ENCODE measurements at regions not wholly inside any gene's neighbourhood (a gene's known extent, or its start where the extent isn't known, plus 50 kb on each side); places are given as distances from the start of the nearest gene placed in this dataset.
A peak's percentile ranks its signal among the peaks of the same experiment; 100 is the strongest.
"Not testable (repeated sequence)": the region's sequence is repeated elsewhere in the genome, so short reads cannot be mapped to it uniquely, and the experiment has no call there.

- Histone ChIP-seq H3K4me1 (ENCODE audit: control insufficient read depth, insufficient read depth, low read length) (no peaks in the 10 kb centered on the region), H3K27me3 (ENCODE audit: control insufficient read depth, insufficient read depth, low read length) (no peaks in the 10 kb centered on the region), H3K9me3 (ENCODE audit: control insufficient read depth, insufficient read depth, low read length) (no peaks in the 10 kb centered on the region), H3K27ac (ENCODE audit: low read depth, low read length) (no peak overlapping the region), H3K36me3 (ENCODE audit: control insufficient read depth, insufficient read depth, low read length) (no peaks in the 10 kb centered on the region), H3K4me3 (ENCODE audit: low read depth, low read length) (no peak overlapping the region)
- WGBS (ENCODE audit: insufficient coverage), result no CpG with 5 or more reads among the region's 1 CpG
- DNase-seq (ENCODE audit: low read depth in 4 of 6, low spot score in 6 of 6), result peak in 2 of 6 donors; percentile 29 to 83
Observed at GRCh38 chr9:100639854-100640253, 62.0 kb downstream of the CAVIN4 start.

DNA sequence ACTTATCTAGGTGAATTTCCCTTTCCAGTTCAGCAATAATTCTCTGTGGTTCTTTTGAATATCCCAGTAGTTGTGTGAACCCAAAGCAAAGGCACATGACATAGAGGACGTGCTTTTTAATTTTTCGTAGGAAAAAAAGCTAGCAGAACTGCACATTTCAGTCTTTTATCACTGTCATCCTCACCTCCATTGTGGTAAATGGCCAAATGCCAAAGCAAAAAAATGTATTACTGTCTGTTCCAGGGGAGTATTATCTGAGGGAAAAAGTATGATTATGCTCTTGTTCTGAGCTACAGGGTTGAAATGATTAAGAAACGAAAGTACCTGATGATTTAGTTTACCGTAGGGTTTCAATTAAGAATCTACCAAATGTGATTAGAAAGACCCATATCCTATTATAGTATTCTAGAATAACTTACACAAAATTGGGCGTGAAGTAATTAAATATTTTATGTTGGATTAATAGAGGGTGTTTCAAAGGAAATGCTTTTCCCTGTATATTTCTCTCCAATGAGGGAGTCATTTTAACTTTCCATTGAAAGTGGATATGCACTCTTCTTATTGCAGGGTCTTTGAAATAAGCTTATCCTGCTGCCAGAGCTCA, 62.7 kb downstream of the CAVIN4 start:
- WGBS (ENCODE audit: insufficient coverage), result no CpG with 5 or more reads among the region's 5 CpGs
- H3K4me3 ChIP-seq (ENCODE audit: low read depth, low read length), result no peak overlapping the region
- no peaks in the 10 kb centered on the region for H3K4me1 ChIP-seq (ENCODE audit: control insufficient read depth, insufficient read depth, low read length)
- no peaks in the 10 kb centered on the region for H3K27me3 ChIP-seq (ENCODE audit: control insufficient read depth, insufficient read depth, low read length)
- DNase-seq (ENCODE audit: low read depth in 4 of 6, low spot score in 6 of 6), result peak in 1 of 6 donors; percentile 67
- H3K9me3 ChIP-seq (ENCODE audit: control insufficient read depth, insufficient read depth, low read length), result no peaks in the 10 kb centered on the region
- no peak overlapping the region for H3K27ac ChIP-seq (ENCODE audit: low read depth, low read length)
- no peaks in the 10 kb centered on the region for H3K36me3 ChIP-seq (ENCODE audit: control insufficient read depth, insufficient read depth, low read length)

DNA sequence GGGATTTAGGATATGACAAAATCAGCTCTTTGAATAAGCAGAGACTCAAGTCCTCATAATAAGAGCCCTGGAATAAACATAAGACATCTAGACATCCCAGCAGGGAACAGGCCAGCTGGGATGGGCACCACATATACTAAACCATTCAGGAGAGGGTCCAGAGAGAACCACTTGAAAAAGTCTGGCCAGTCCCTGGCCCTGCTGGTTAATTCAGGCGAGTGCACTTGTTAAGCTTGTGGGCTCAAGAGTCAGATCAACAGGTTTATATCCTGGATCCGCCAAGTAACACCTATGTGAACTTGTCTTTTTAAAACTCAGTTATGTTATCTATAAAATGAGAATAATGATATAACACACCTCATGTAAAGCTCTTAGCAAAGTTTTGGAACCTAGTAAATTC, 63.3 kb downstream of the CAVIN4 start:
- Histone ChIP-seq H3K9me3 (ENCODE audit: control insufficient read depth, insufficient read depth, low read length) (no peaks in the 10 kb centered on the region), H3K27me3 (ENCODE audit: control insufficient read depth, insufficient read depth, low read length) (no peaks in the 10 kb centered on the region), H3K4me3 (ENCODE audit: low read depth, low read length) (no peak overlapping the region), H3K4me1 (ENCODE audit: control insufficient read depth, insufficient read depth, low read length) (no peaks in the 10 kb centered on the region), H3K27ac (ENCODE audit: low read depth, low read length) (no peak overlapping the region), H3K36me3 (ENCODE audit: control insufficient read depth, insufficient read depth, low read length) (no peaks in the 10 kb centered on the region)
- DNase-seq (ENCODE audit: low read depth in 4 of 6, low spot score in 6 of 6), result no peak
- WGBS (ENCODE audit: insufficient coverage), result no CpG with 5 or more reads among the region's 2 CpGs

DNA sequence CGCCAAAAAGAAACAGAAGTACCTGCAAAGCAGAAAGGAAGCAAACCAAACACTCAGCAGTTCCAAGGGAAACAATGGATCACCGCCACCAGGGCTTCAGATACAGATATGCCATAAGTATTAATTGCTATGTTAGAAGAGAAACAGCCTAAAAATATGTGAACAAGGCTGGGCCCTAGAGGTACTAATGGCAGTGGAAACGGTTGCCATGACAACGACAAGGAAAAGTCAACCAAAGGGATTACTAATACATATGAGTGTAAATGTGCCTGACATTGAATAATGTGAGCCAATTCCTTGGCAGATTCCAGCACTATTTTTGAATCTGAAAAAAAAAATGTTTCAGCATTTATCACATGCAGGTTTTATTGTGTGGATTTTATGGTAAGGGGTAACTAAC, 75.0 kb downstream of the CAVIN4 start:
- no peaks in the 10 kb centered on the region for H3K27me3 ChIP-seq (ENCODE audit: control insufficient read depth, insufficient read depth, low read length)
- no peak overlapping the region for H3K27ac ChIP-seq (ENCODE audit: low read depth, low read length)
- peaks cover 5% of the 10 kb centered on the region for H3K9me3 ChIP-seq (ENCODE audit: control insufficient read depth, insufficient read depth, low read length)
- no peak overlapping the region for H3K4me3 ChIP-seq (ENCODE audit: low read depth, low read length)
- H3K4me1 ChIP-seq (ENCODE audit: control insufficient read depth, insufficient read depth, low read length), result no peaks in the 10 kb centered on the region
- peak in 2 of 6 donors; percentile 56 to 81 for DNase-seq (ENCODE audit: low read depth in 4 of 6, low spot score in 6 of 6)
- H3K36me3 ChIP-seq (ENCODE audit: control insufficient read depth, insufficient read depth, low read length), result no peaks in the 10 kb centered on the region
- WGBS (ENCODE audit: insufficient coverage), result 83% methylated on average over 2 of the region's 4 CpGs

- H3K4me3 ChIP-seq (ENCODE audit: low read depth, low read length), result no peak overlapping the region
- H3K27me3 ChIP-seq (ENCODE audit: control insufficient read depth, insufficient read depth, low read length), result no peaks in the 10 kb centered on the region
- no peaks in the 10 kb centered on the region for H3K4me1 ChIP-seq (ENCODE audit: control insufficient read depth, insufficient read depth, low read length)
- WGBS (ENCODE audit: insufficient coverage), result 40% methylated on average over 1 of the region's 4 CpGs
- no peaks in the 10 kb centered on the region for H3K36me3 ChIP-seq (ENCODE audit: control insufficient read depth, insufficient read depth, low read length)
- peaks cover 5% of the 10 kb centered on the region for H3K9me3 ChIP-seq (ENCODE audit: control insufficient read depth, insufficient read depth, low read length)
- no peak overlapping the region for H3K27ac ChIP-seq (ENCODE audit: low read depth, low read length)
- peak in 1 of 6 donors; percentile 64 for DNase-seq (ENCODE audit: low read depth in 4 of 6, low spot score in 6 of 6)
Observed at GRCh38 chr9:100653643-100654334, 75.9 kb downstream of the CAVIN4 start.

- not testable (repeated sequence) for H3K4me3 ChIP-seq (ENCODE audit: low read depth, low read length); H3K4me1 ChIP-seq (ENCODE audit: control insufficient read depth, insufficient read depth, low read length); H3K9me3 ChIP-seq (ENCODE audit: control insufficient read depth, insufficient read depth, low read length); H3K27ac ChIP-seq (ENCODE audit: low read depth, low read length); DNase-seq (ENCODE audit: low read depth in 4 of 6, low spot score in 6 of 6); H3K27me3 ChIP-seq (ENCODE audit: control insufficient read depth, insufficient read depth, low read length); H3K36me3 ChIP-seq (ENCODE audit: control insufficient read depth, insufficient read depth, low read length)
- 71% methylated on average over 2 of the region's 2 CpGs for WGBS (ENCODE audit: insufficient coverage)
Observed at GRCh38 chr9:100656851-100657250, 79.0 kb downstream of the CAVIN4 start.

DNA sequence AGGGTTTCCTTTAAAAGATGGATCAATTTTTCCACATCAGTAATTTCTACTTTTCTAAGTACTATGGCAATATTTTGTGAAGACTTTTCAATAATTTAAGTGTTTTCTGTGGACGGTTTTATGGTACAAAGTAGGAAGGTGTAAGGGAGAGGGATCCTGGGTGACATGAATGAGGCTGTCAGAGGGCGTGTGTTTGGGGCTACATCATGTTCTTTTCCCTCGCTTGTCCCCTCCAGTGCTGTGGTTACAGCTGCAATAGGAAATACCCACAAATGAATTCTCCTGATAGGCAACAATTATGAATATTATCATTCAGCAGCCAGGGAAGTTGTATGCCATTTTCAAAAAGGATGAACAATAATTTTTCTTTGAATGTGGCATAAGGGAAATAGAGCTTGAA, 83.8 kb downstream of the CAVIN4 start:
- H3K9me3 ChIP-seq (ENCODE audit: control insufficient read depth, insufficient read depth, low read length), result peaks cover 4% of the 10 kb centered on the region
- no CpG with 5 or more reads among the region's 3 CpGs for WGBS (ENCODE audit: insufficient coverage)
- H3K4me1 ChIP-seq (ENCODE audit: control insufficient read depth, insufficient read depth, low read length), result no peaks in the 10 kb centered on the region
- no peak for DNase-seq (ENCODE audit: low read depth in 4 of 6, low spot score in 6 of 6)
- H3K4me3 ChIP-seq (ENCODE audit: low read depth, low read length), result no peak overlapping the region
- no peaks in the 10 kb centered on the region for H3K36me3 ChIP-seq (ENCODE audit: control insufficient read depth, insufficient read depth, low read length)
- no peaks in the 10 kb centered on the region for H3K27me3 ChIP-seq (ENCODE audit: control insufficient read depth, insufficient read depth, low read length)
- H3K27ac ChIP-seq (ENCODE audit: low read depth, low read length), result no peak overlapping the region

- H3K4me3 ChIP-seq (ENCODE audit: low read depth, low read length), result no peak overlapping the region
- peak in 1 of 6 donors; percentile 90 for DNase-seq (ENCODE audit: low read depth in 4 of 6, low spot score in 6 of 6)
- no peaks in the 10 kb centered on the region for H3K4me1 ChIP-seq (ENCODE audit: control insufficient read depth, insufficient read depth, low read length)
- no peak overlapping the region for H3K27ac ChIP-seq (ENCODE audit: low read depth, low read length)
- H3K36me3 ChIP-seq (ENCODE audit: control insufficient read depth, insufficient read depth, low read length), result no peaks in the 10 kb centered on the region
- WGBS (ENCODE audit: insufficient coverage), result no CpG with 5 or more reads among the region's 1 CpG
- no peaks in the 10 kb centered on the region for H3K27me3 ChIP-seq (ENCODE audit: control insufficient read depth, insufficient read depth, low read length)
- peaks cover 2% of the 10 kb centered on the region for H3K9me3 ChIP-seq (ENCODE audit: control insufficient read depth, insufficient read depth, low read length)
Observed at GRCh38 chr9:100662122-100662521, 84.2 kb downstream of the CAVIN4 start.

DNA sequence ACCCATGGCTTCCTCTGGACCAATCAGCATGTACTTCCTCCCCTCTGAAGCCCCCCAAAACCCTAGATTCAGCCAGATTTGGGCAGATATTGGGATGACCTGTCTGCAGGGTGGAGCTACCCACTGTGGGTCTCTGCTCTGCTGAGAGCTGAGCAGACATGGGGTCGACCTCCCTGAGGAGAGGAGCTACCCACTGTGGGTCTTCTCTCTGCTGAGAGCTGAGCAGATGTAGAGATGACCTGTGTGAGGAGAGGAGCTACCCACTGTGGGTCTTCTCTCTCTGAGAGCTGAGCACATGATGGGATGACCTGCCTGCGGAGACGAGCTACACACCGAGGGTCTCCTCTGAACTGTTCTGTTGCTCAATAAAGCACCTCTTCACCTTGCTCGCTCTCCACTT, 89.6 kb downstream of the CAVIN4 start:
- Histone ChIP-seq H3K4me3 (ENCODE audit: low read depth, low read length) (no peak overlapping the region), H3K9me3 (ENCODE audit: control insufficient read depth, insufficient read depth, low read length) (no peaks in the 10 kb centered on the region), H3K27ac (ENCODE audit: low read depth, low read length) (no peak overlapping the region), H3K36me3 (ENCODE audit: control insufficient read depth, insufficient read depth, low read length) (no peaks in the 10 kb centered on the region), H3K27me3 (ENCODE audit: control insufficient read depth, insufficient read depth, low read length) (no peaks in the 10 kb centered on the region), H3K4me1 (ENCODE audit: control insufficient read depth, insufficient read depth, low read length) (peaks cover 3% of the 10 kb centered on the region)
- WGBS (ENCODE audit: insufficient coverage), result 93% methylated on average over 3 of the region's 5 CpGs
- DNase-seq (ENCODE audit: low read depth in 4 of 6, low spot score in 6 of 6), result no peak

DNA sequence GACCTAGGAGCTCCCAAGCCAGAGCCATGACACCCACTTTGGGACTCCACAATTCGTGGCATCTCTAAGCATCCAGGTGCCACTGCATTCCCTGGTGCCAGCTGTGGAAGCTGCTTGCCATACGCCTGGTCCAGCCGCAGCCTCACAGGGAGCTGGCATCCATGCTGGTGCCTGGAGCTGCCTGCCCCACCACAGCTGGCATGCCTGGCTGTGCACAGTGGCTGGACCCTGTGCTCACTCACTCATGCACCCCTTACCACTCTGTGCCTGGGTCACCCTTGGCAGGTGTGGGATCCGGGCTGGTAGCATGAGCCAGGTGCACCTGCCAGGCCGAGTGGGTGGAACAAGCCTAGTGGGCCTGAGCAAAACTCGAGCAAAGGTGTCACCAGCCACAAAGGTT, 90.1 kb downstream of the CAVIN4 start:
- WGBS (ENCODE audit: insufficient coverage), result 88% methylated on average over 6 of the region's 6 CpGs
- Histone ChIP-seq H3K9me3 (ENCODE audit: control insufficient read depth, insufficient read depth, low read length) (no peaks in the 10 kb centered on the region), H3K36me3 (ENCODE audit: control insufficient read depth, insufficient read depth, low read length) (no peaks in the 10 kb centered on the region), H3K4me3 (ENCODE audit: low read depth, low read length) (no peak overlapping the region), H3K4me1 (ENCODE audit: control insufficient read depth, insufficient read depth, low read length) (peaks cover 3% of the 10 kb centered on the region), H3K27me3 (ENCODE audit: control insufficient read depth, insufficient read depth, low read length) (no peaks in the 10 kb centered on the region), H3K27ac (ENCODE audit: low read depth, low read length) (no peak overlapping the region)
- DNase-seq (ENCODE audit: low read depth in 4 of 6, low spot score in 6 of 6), result no peak
